GM23338 (cell line): ENCODE measurements at regions not wholly inside any gene's neighbourhood (a gene's known extent, or its start where the extent isn't known, plus 50 kb on each side); places are given as distances from the start of the nearest gene placed in this dataset.

ENCODE experiments used
- ATAC-seq: fragments of 200-7000 bp; cut with Tn5 transposase; 3 replicates; pipeline ENCODE4 v1.9.1; 2020
- DNase-seq: peaks from one replicate; pipeline ENCODE4 v3.0.0-alpha.2; 2015; ENCODE audit warnings: low spot score
- H2AFZ ChIP-seq: fragments of 200-600 bp; sonication (generic); 2 replicates; pipeline ENCODE4 v1.8.0; 2016; ENCODE audit warnings: antibody characterized with exemption, mild to moderate bottlenecking, moderate library complexity
- H3F3A ChIP-seq: fragments of 200-600 bp; sonication (generic); replicated peaks from 2 replicates; pipeline ENCODE4 v1.8.0; 2017; ENCODE audit warnings: antibody characterized with exemption, mixed run types, low read depth
- H3K27ac ChIP-seq: fragments of 200-600 bp; sonication (generic); 2 replicates; pipeline ENCODE4 v1.6.1; 2016; ENCODE audit warnings: low read depth
- H3K27me3 ChIP-seq: fragments of 200-600 bp; sonication (generic); 2 replicates; pipeline ENCODE4 v1.8.0; 2016; ENCODE audit warnings: mild to moderate bottlenecking, mixed run types, moderate library complexity; ENCODE audit not compliant: insufficient read depth
- H3K36me3 ChIP-seq: fragments of 200-600 bp; sonication (generic); 2 replicates; pipeline ENCODE4 v1.8.0; 2016; ENCODE audit warnings: mild to moderate bottlenecking; ENCODE audit not compliant: insufficient read depth
- H3K4me1 ChIP-seq: fragments of 200-600 bp; sonication (generic); 2 replicates; pipeline ENCODE4 v1.8.0; 2016; ENCODE audit warnings: mild to moderate bottlenecking, moderate library complexity; ENCODE audit not compliant: insufficient read depth
- H3K4me2 ChIP-seq: fragments of 200-600 bp; sonication (generic); 2 replicates; pipeline ENCODE4 v1.7.1; 2017; ENCODE audit warnings: mixed run types
- H3K4me3 ChIP-seq: fragments of 200-600 bp; sonication (generic); 2 replicates; pipeline ENCODE4 v1.6.1; 2016; ENCODE audit warnings: mixed run types
- H3K79me2 ChIP-seq: fragments of 200-600 bp; sonication (generic); replicated peaks from 2 replicates; pipeline ENCODE4 v1.8.0; 2017; ENCODE audit warnings: mild to moderate bottlenecking; ENCODE audit not compliant: insufficient read depth
- H3K9me2 ChIP-seq: fragments of 200-600 bp; sonication (generic); 2 replicates; pipeline ENCODE4 v1.8.0; 2017; ENCODE audit not compliant: insufficient read depth
- H4K20me1 ChIP-seq: fragments of 200-600 bp; sonication (generic); replicated peaks from 2 replicates; pipeline ENCODE4 v1.8.0; 2017; ENCODE audit warnings: mild to moderate bottlenecking; ENCODE audit not compliant: insufficient read depth
- H3K27ac Mint-ChIP-seq: 2 replicates; pipeline ENCODE4 v1.8.0; 2020; ENCODE audit warnings: inconsistent platforms, mild to moderate bottlenecking, moderate library complexity, mixed read lengths
- H3K27me3 Mint-ChIP-seq: 3 replicates; pipeline ENCODE4 v1.8.0; 2022; ENCODE audit warnings: low read depth, mild to moderate bottlenecking, moderate library complexity, mixed read lengths, inconsistent platforms; ENCODE audit not compliant: insufficient read depth, poor library complexity
- H3K36me3 Mint-ChIP-seq: 3 replicates; pipeline ENCODE4 v1.8.0; 2021; ENCODE audit warnings: low read depth, mild to moderate bottlenecking, inconsistent platforms, moderate library complexity, mixed read lengths
- H3K4me1 Mint-ChIP-seq: 3 replicates; pipeline ENCODE4 v1.8.0; 2020; ENCODE audit warnings: mild to moderate bottlenecking, inconsistent platforms, mixed read lengths
- H3K4me3 Mint-ChIP-seq: 3 replicates; pipeline ENCODE4 v1.8.0; 2021; ENCODE audit warnings: moderate library complexity, mild to moderate bottlenecking, inconsistent platforms, mixed read lengths
- H3K9me3 Mint-ChIP-seq: 3 replicates; pipeline ENCODE4 v1.8.0; 2020; ENCODE audit warnings: moderate library complexity, mild to moderate bottlenecking, inconsistent platforms, mixed read lengths
- CREB1 ChIP-seq: fragments of 250-450 bp; sonication (Bioruptor Pico); IDR thresholded peaks from 2 replicates; pipeline ENCODE4 v1.5.0; 2020; ENCODE audit warnings: low read depth, mild to moderate bottlenecking, moderate library complexity
- CTCF ChIP-seq, 2 experiments: fragments of 200-600 bp in 1 of 2; sonication (generic) in 1 of 2; conservative IDR thresholded peaks; 2 replicates each; pipeline versions ENCODE4 v1.5.1 to v1.6.1; 2016 to 2017; ENCODE audit warnings: antibody characterized with exemption in 2 of 2, low read depth in 2 of 2, mild to moderate bottlenecking in 2 of 2, moderate library complexity in 1 of 2
- ETS1 ChIP-seq: IDR thresholded peaks from 2 replicates; pipeline ENCODE4 v1.6.1; 2016; ENCODE audit warnings: antibody characterized with exemption
- EZH2 ChIP-seq: fragments of 200-600 bp; sonication (generic); IDR thresholded peaks from one replicate; pipeline ENCODE4 v1.8.0; 2017; ENCODE audit warnings: antibody characterized with exemption, mild to moderate bottlenecking, low read depth; ENCODE audit not compliant: unreplicated experiment
- EZH2phosphoT487 ChIP-seq: fragments of 200-600 bp; sonication (generic); IDR thresholded peaks from one replicate; pipeline ENCODE4 v1.8.1; 2018; ENCODE audit warnings: antibody characterized with exemption; ENCODE audit not compliant: unreplicated experiment
- JUNB ChIP-seq: IDR thresholded peaks from one replicate; pipeline ENCODE4 v1.6.1; 2016; ENCODE audit warnings: antibody characterized with exemption; ENCODE audit not compliant: unreplicated experiment
- NANOG ChIP-seq: IDR thresholded peaks from 2 replicates; pipeline ENCODE4 v1.6.1; 2016; ENCODE audit warnings: antibody characterized with exemption, borderline replicate concordance
- POLR2AphosphoS5 ChIP-seq: IDR thresholded peaks from 2 replicates; pipeline ENCODE4 v1.6.1; 2016; ENCODE audit warnings: antibody characterized with exemption, low read depth
- REST ChIP-seq: IDR thresholded peaks from one replicate; pipeline ENCODE4 v1.6.1; 2018; ENCODE audit warnings: antibody characterized with exemption; ENCODE audit not compliant: unreplicated experiment
- STAT1 ChIP-seq: IDR thresholded peaks from one replicate; pipeline ENCODE4 v1.6.1; 2016; ENCODE audit warnings: antibody characterized with exemption; ENCODE audit not compliant: unreplicated experiment
- ZNF114 ChIP-seq: fragments of 250-450 bp; sonication (Bioruptor Pico); IDR thresholded peaks from 2 replicates; pipeline ENCODE4 v1.5.0; 2020; ENCODE audit warnings: mild to moderate bottlenecking, moderate library complexity
- ZNF331 ChIP-seq: fragments of 250-450 bp; sonication (Bioruptor Pico); IDR thresholded peaks from 2 replicates; pipeline ENCODE4 v1.5.0; 2020; ENCODE audit warnings: low read depth, mild to moderate bottlenecking, moderate library complexity
- ZNF462 ChIP-seq: fragments of 250-450 bp; sonication (Bioruptor Pico); IDR thresholded peaks from 2 replicates; pipeline ENCODE4 v1.5.0; 2020; ENCODE audit warnings: mild to moderate bottlenecking, moderate library complexity

GRCh38 chr12:80000831-80001230, 65.9 kb upstream of the PPP1R12A start:
- peaks cover 8% of the 10 kb centered on the region; the same call in 1 of the 2 replicates for H3K4me1 ChIP-seq
- H3K27me3 Mint-ChIP-seq: peaks cover 6% of the 10 kb centered on the region
- no peaks in the 10 kb centered on the region for H3K36me3 ChIP-seq
- H3K9me2 ChIP-seq: no peaks in the 10 kb centered on the region
- H3K4me1 Mint-ChIP-seq: peaks cover 18% of the 10 kb centered on the region
- no peak overlapping the region for H2AFZ ChIP-seq
- no peak for DNase-seq
- H3F3A ChIP-seq: no peaks in the 10 kb centered on the region
- no peaks in the 10 kb centered on the region for H3K79me2 ChIP-seq
- H3K36me3 Mint-ChIP-seq: no peaks in the 10 kb centered on the region
- ATAC-seq: no peak
- no peak overlapping the region for H3K27ac Mint-ChIP-seq
- H3K27me3 ChIP-seq: no peaks in the 10 kb centered on the region
- H3K4me3 ChIP-seq: no peak overlapping the region
- no peaks in the 10 kb centered on the region; the same call in 2 of the 3 replicates for H3K9me3 Mint-ChIP-seq
- no peak overlapping the region; the same call in 1 of the 2 replicates for H3K4me2 ChIP-seq
- no peak overlapping the region for H3K27ac ChIP-seq
- no peaks in the 10 kb centered on the region for H4K20me1 ChIP-seq
- H3K4me3 Mint-ChIP-seq: no peak overlapping the region
- TF ChIP-seq EZH2: no peak
- no peak for TF ChIP-seq ZNF114 (CRISPR knock-in tag)
- TF ChIP-seq JUNB: no peak
- no peak for TF ChIP-seq CTCF (conservative IDR thresholded peaks at IDR 0.05; ENCODE audit: low read depth in 2 of 2)
- no peak for TF ChIP-seq ZNF331 (CRISPR knock-in tag)
- no peak for TF ChIP-seq REST
- no peak for TF ChIP-seq EZH2phosphoT487
- no peak for TF ChIP-seq STAT1
- TF ChIP-seq POLR2AphosphoS5: no peak
- no peak for TF ChIP-seq CREB1 (CRISPR knock-in tag)
- no peak for TF ChIP-seq ETS1
- no peak for TF ChIP-seq ZNF462 (CRISPR knock-in tag)
- no peak for TF ChIP-seq NANOG
